HUDEP-2 (cell line): ENCODE measurements at regions not wholly inside any gene's neighbourhood (a gene's known extent, or its start where the extent isn't known, plus 50 kb on each side); places are given as distances from the start of the nearest gene placed in this dataset.
"Not testable (repeated sequence)": the region's sequence is repeated elsewhere in the genome, so short reads cannot be mapped to it uniquely, and the experiment has no call there.

ENCODE experiments used
- DNase-seq, 76 experiments: peaks; one replicate each; lab custom pipeline; 2025; ENCODE audit not compliant: unreplicated experiment in 76 of 76; lab: John Stamatoyannopoulos, UW

- no peak for DNase-seq
Measured at GRCh38 chr5:57002959-57003485, 51.1 kb upstream of the MIER3 start.

GRCh38 chr5:57003566-57003965, 51.6 kb upstream of the MIER3 start:
- DNase-seq, result not testable (repeated sequence)

- DNase-seq, result no peak
Measured at GRCh38 chr5:57004800-57005199, 52.9 kb upstream of the MIER3 start.

- DNase-seq, result no peak
Measured at GRCh38 chr5:57007344-57007743, 55.4 kb upstream of the MIER3 start.

- no peak for DNase-seq
Measured at GRCh38 chr5:57009811-57010210, 57.9 kb upstream of the MIER3 start.

GRCh38 chr5:57010786-57011185, 58.9 kb upstream of the MIER3 start:
- DNase-seq, result no peak

GRCh38 chr5:57012511-57012910, 60.6 kb upstream of the MIER3 start:
- DNase-seq, result no peak

- DNase-seq, result no peak
Measured at GRCh38 chr5:57025961-57026360, 74.0 kb upstream of the MIER3 start.

- peak in 4 of 76 experiments; percentile 4 to 28 (median 6) for DNase-seq
Measured at GRCh38 chr5:57028161-57028560, 76.2 kb upstream of the MIER3 start.

GRCh38 chr5:57032151-57032551, 80.2 kb upstream of the MIER3 start:
- peak in 3 of 76 experiments; percentile 5 to 23 (median 8) for DNase-seq

- DNase-seq, result peak in 3 of 76 experiments; percentile 2 to 12 (median 11)
Measured at GRCh38 chr5:57033103-57033502, 81.2 kb upstream of the MIER3 start.

GRCh38 chr5:57033503-57033902, 81.6 kb upstream of the MIER3 start:
- DNase-seq, result no peak

GRCh38 chr5:57034201-57034916, 82.4 kb upstream of the MIER3 start:
- DNase-seq, result no peak

- DNase-seq, result no peak
Measured at GRCh38 chr5:57035955-57036354, 84.0 kb upstream of the MIER3 start.

- no peak for DNase-seq
Measured at GRCh38 chr5:57036761-57037160, 84.8 kb upstream of the MIER3 start.

GRCh38 chr5:57037355-57037754, 85.4 kb upstream of the MIER3 start:
- DNase-seq, result peak in 7 of 76 experiments; percentile 1 to 34 (median 16)

GRCh38 chr5:57041570-57041969, 89.6 kb upstream of the MIER3 start:
- DNase-seq, result no peak

GRCh38 chr5:57042524-57042931, 90.6 kb upstream of the MIER3 start:
- no peak for DNase-seq

- DNase-seq, result no peak
Measured at GRCh38 chr5:57054135-57054534, 102.2 kb upstream of the MIER3 start.

- DNase-seq, result no peak
Measured at GRCh38 chr5:57054671-57055070, 102.7 kb upstream of the MIER3 start.

- no peak for DNase-seq
Measured at GRCh38 chr5:57055731-57056130, 103.8 kb upstream of the MIER3 start.

GRCh38 chr5:57063773-57064172, 110.1 kb upstream of the GPBP1 start:
- no peak for DNase-seq
